ENCODE measurements at regions not wholly inside any gene's neighbourhood (a gene's known extent, or its start where the extent isn't known, plus 50 kb on each side); places are given as distances from the start of the nearest gene placed in this dataset.

DNA sequence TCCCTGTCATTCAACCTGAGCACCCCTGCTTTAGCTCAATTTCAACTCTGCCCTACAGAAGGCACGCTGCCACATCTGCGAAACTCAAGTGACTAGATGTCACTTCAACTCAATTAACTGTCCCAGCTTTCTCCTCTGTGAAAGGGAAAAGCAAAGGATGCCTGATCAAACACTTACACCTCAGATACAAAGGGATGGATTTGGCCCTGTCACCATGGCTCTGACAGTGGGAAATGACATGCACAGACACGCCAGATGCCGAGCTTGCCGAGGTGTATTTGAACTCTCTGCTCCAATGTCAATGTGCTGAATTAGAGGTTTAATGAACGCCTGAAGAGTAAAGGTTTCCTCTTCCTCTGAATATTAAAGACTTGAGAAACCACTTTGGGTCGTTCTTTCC, 481.1 kb downstream of the CBLN2 start:
- H3K4me1 Mint-ChIP-seq = no peaks in the 10 kb centered on the region
- ChIA-PET POLR2A (no interaction called here), CTCF (no interaction called here)
- H3K36me3 Mint-ChIP-seq (ENCODE audit: low read depth) = no peaks in the 10 kb centered on the region
- peaks cover 5% of the 10 kb centered on the region for H3K9me3 Mint-ChIP-seq
- no peaks in the 10 kb centered on the region for H3K27me3 Mint-ChIP-seq
- no peak overlapping the region for H3K27ac Mint-ChIP-seq
- no peak for DNase-seq
- no peak overlapping the region for H3K4me3 Mint-ChIP-seq

GRCh38 chr18:72058851-72059250, 485.3 kb downstream of the CBLN2 start:
- Mint-ChIP-seq H3K27me3 (no peaks in the 10 kb centered on the region), H3K4me3 (no peak overlapping the region), H3K9me3 (peaks cover 10% of the 10 kb centered on the region), H3K4me1 (no peaks in the 10 kb centered on the region), H3K36me3 (ENCODE audit: low read depth) (no peaks in the 10 kb centered on the region), H3K27ac (no peak overlapping the region)
- POLR2A ChIA-PET = no interaction called here
- CTCF ChIA-PET = no interaction called here
- no peak for DNase-seq

DNA sequence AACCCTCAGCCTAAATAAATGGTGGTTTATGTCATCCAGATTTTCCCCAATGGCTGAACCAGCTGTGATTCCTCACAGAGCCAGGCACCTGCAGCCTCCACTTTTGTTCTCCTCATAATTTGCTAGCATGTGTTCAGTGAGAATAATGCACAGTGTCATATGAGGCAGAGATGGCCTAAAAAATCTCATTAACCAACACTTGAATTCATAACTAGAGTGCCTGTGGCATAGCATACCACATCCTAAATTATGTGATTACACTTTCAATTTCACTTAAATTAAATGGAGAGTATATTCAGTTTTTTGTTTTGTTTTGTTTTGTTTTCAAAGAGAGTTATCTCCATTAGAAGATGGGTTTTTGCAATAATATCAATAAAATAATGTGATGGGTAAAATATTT, 488.0 kb downstream of the CBLN2 start:
- Mint-ChIP-seq H3K27me3 (no peaks in the 10 kb centered on the region), H3K4me3 (no peak overlapping the region), H3K4me1 (no peaks in the 10 kb centered on the region), H3K9me3 (peaks cover 8% of the 10 kb centered on the region), H3K36me3 (ENCODE audit: low read depth) (no peaks in the 10 kb centered on the region), H3K27ac (no peak overlapping the region)
- no peak for DNase-seq
- CTCF ChIA-PET = no interaction called here
- POLR2A ChIA-PET = no interaction called here

GRCh38 chr18:72041313-72042032, 502.7 kb downstream of the CBLN2 start:
- ChIA-PET POLR2A (no interaction called here), CTCF (no interaction called here)
- no peak for DNase-seq
- H3K9me3 Mint-ChIP-seq = peaks cover 9% of the 10 kb centered on the region
- no peaks in the 10 kb centered on the region for H3K27me3 Mint-ChIP-seq
- no peak overlapping the region for H3K4me3 Mint-ChIP-seq
- no peaks in the 10 kb centered on the region for H3K36me3 Mint-ChIP-seq (ENCODE audit: low read depth)
- no peak overlapping the region for H3K27ac Mint-ChIP-seq
- no peaks in the 10 kb centered on the region for H3K4me1 Mint-ChIP-seq

DNA sequence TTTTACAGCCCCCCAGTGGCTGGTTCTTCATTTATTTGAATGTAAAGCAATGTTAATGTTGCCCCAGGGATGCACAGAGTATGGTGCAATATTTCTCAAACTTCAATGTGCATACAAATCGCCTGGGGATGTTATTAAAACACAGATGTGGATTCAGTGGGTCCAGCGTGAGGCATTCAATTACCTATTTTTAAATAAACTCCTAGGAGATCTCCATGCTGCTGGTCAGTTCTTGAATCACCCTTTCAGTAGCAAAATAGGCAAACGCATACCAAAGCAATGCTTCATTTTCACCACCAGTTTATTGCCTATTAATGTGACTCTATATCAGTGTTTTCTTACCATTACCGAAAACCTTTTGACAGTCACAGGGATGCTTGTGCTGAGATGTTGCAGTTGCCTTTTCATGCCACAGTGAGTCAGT, 530.7 kb downstream of the CBLN2 start:
- Mint-ChIP-seq H3K27ac (no peak overlapping the region), H3K4me3 (no peak overlapping the region), H3K9me3 (peaks cover 14% of the 10 kb centered on the region), H3K27me3 (no peaks in the 10 kb centered on the region), H3K4me1 (no peaks in the 10 kb centered on the region), H3K36me3 (ENCODE audit: low read depth) (no peaks in the 10 kb centered on the region)
- ChIA-PET POLR2A (no interaction called here), CTCF (no interaction called here)
- no peak for DNase-seq

DNA sequence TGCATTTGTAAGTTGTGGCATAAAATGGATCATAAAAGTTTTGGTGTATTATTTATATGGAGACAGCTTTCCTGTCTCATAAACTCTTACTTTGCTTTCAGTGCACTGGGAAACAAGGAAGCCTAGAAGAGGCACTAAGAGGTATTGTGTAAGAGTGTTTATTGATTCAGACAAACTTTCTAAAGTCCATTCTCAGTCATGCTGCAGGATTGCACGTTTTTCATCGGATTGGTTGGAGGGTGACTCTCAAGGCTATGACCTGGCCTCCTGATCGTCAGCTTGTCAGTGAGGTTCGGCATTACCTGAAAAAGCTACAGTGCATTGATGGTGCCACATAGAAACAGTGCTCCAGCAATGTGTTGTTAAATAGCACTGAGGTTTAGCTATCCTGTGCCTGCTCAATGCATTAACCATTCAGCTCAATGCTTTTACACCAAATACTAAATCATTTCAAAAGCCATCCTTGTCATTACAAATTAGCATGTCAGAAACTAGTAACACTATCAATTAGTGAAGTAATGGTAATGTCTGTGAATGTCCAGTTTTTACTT, 545.5 kb downstream of the CBLN2 start:
- CTCF ChIA-PET = no interaction called here
- no peak overlapping the region for H3K27ac Mint-ChIP-seq
- H3K9me3 Mint-ChIP-seq = peaks cover 11% of the 10 kb centered on the region
- no peaks in the 10 kb centered on the region for H3K4me1 Mint-ChIP-seq
- H3K27me3 Mint-ChIP-seq = no peaks in the 10 kb centered on the region
- no peak for DNase-seq
- POLR2A ChIA-PET = no interaction called here
- H3K36me3 Mint-ChIP-seq (ENCODE audit: low read depth) = no peaks in the 10 kb centered on the region
- H3K4me3 Mint-ChIP-seq = no peak overlapping the region

GRCh38 chr18:71995904-71996465, 548.2 kb downstream of the CBLN2 start:
- Mint-ChIP-seq H3K4me1 (no peaks in the 10 kb centered on the region), H3K4me3 (no peak overlapping the region), H3K27me3 (no peaks in the 10 kb centered on the region), H3K27ac (no peak overlapping the region), H3K36me3 (ENCODE audit: low read depth) (no peaks in the 10 kb centered on the region), H3K9me3 (peaks cover 12% of the 10 kb centered on the region)
- no peak for DNase-seq
- POLR2A ChIA-PET = no interaction called here
- CTCF ChIA-PET = no interaction called here

GRCh38 chr18:71994273-71994672, 549.9 kb downstream of the CBLN2 start:
- H3K9me3 Mint-ChIP-seq = peaks cover 9% of the 10 kb centered on the region
- no peaks in the 10 kb centered on the region for H3K36me3 Mint-ChIP-seq (ENCODE audit: low read depth)
- ChIA-PET POLR2A (no interaction called here), CTCF (no interaction called here)
- no peak overlapping the region for H3K4me3 Mint-ChIP-seq
- H3K27me3 Mint-ChIP-seq = no peaks in the 10 kb centered on the region
- H3K27ac Mint-ChIP-seq = no peak overlapping the region
- no peak for DNase-seq
- H3K4me1 Mint-ChIP-seq = no peaks in the 10 kb centered on the region

GRCh38 chr18:71989616-71990015, 554.5 kb downstream of the CBLN2 start:
- CTCF ChIA-PET = no interaction called here
- H3K36me3 Mint-ChIP-seq (ENCODE audit: low read depth) = no peaks in the 10 kb centered on the region
- no peak overlapping the region for H3K4me3 Mint-ChIP-seq
- H3K27ac Mint-ChIP-seq = no peak overlapping the region
- H3K9me3 Mint-ChIP-seq = peaks cover 10% of the 10 kb centered on the region
- POLR2A ChIA-PET = no interaction called here
- H3K27me3 Mint-ChIP-seq = no peaks in the 10 kb centered on the region
- no peaks in the 10 kb centered on the region for H3K4me1 Mint-ChIP-seq
- DNase-seq = no peak

GRCh38 chr18:71986351-71987050, 557.6 kb downstream of the CBLN2 start:
- DNase-seq = no peak
- Mint-ChIP-seq H3K36me3 (ENCODE audit: low read depth) (no peaks in the 10 kb centered on the region), H3K9me3 (peaks cover 9% of the 10 kb centered on the region), H3K4me1 (no peaks in the 10 kb centered on the region), H3K4me3 (no peak overlapping the region), H3K27me3 (no peaks in the 10 kb centered on the region), H3K27ac (no peak overlapping the region)
- ChIA-PET POLR2A (no interaction called here), CTCF (no interaction called here)

DNA sequence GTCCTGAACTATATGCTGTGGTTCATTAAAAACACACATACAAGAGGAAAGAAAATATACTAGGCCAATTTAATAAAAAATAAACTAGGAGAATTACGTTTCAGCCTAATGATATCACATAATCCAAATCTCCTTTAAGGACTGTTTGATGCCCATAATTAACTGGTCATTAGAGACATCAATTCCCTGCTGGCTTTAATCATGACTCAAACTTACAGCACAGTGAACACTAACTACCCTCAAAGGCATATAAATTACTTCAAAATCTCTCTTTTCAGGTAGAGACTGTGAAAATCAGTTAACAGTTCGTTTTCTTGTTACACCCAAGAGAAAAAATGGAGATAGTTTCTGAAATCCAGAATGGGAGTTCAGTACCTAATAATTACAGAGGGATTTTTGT, 567.4 kb downstream of the CBLN2 start:
- POLR2A ChIA-PET = no interaction called here

GRCh38 chr18:71966791-71967190, 577.4 kb downstream of the CBLN2 start:
- CTCF ChIA-PET = no interaction called here
- POLR2A ChIA-PET = no interaction called here
- H3K36me3 Mint-ChIP-seq (ENCODE audit: low read depth) = no peaks in the 10 kb centered on the region

More for the DNA sequence above, 567.4 kb downstream of the CBLN2 start:
- CTCF ChIA-PET = no interaction called here
- no peak for DNase-seq
- Mint-ChIP-seq H3K36me3 (ENCODE audit: low read depth) (no peaks in the 10 kb centered on the region), H3K4me3 (no peak overlapping the region), H3K27ac (no peak overlapping the region), H3K9me3 (peaks cover 2% of the 10 kb centered on the region), H3K4me1 (no peaks in the 10 kb centered on the region), H3K27me3 (no peaks in the 10 kb centered on the region)

GRCh38 chr18:71958605-71959004, 585.5 kb downstream of the CBLN2 start:
- H3K9me3 Mint-ChIP-seq = peaks cover 7% of the 10 kb centered on the region
- ChIA-PET CTCF (interaction anchor here (1.4 kb wide), 1 partner anchor 11 kb away, joined by 3 read pairs; no protein-coding TSS in a partner anchor), POLR2A (no interaction called here)
- no peaks in the 10 kb centered on the region for H3K4me1 Mint-ChIP-seq
- no peaks in the 10 kb centered on the region for H3K27me3 Mint-ChIP-seq
- H3K4me3 Mint-ChIP-seq = no peak overlapping the region
- H3K27ac Mint-ChIP-seq = no peak overlapping the region
- no peak for DNase-seq
- no peaks in the 10 kb centered on the region for H3K36me3 Mint-ChIP-seq (ENCODE audit: low read depth)

More at GRCh38 chr18:71966791-71967190, 577.4 kb downstream of the CBLN2 start:
- DNase-seq = no peak
- no peaks in the 10 kb centered on the region for H3K27me3 Mint-ChIP-seq
- peaks cover 9% of the 10 kb centered on the region for H3K9me3 Mint-ChIP-seq
- H3K27ac Mint-ChIP-seq = no peak overlapping the region
- no peak overlapping the region for H3K4me3 Mint-ChIP-seq
- no peaks in the 10 kb centered on the region for H3K4me1 Mint-ChIP-seq

GRCh38 chr18:71951001-71951400, 593.1 kb downstream of the CBLN2 start:
- Mint-ChIP-seq H3K4me1 (no peaks in the 10 kb centered on the region), H3K36me3 (ENCODE audit: low read depth) (no peaks in the 10 kb centered on the region), H3K27ac (no peak overlapping the region), H3K4me3 (no peak overlapping the region), H3K27me3 (no peaks in the 10 kb centered on the region), H3K9me3 (peaks cover 3% of the 10 kb centered on the region)
- ChIA-PET CTCF (no interaction called here), POLR2A (no interaction called here)
- no peak for DNase-seq
